Esophagus muscularis mucosa (tissue), 3 donors: ENCODE measurements at regions not wholly inside any gene's neighbourhood (a gene's known extent, or its start where the extent isn't known, plus 50 kb on each side); places are given as distances from the start of the nearest gene placed in this dataset.

ENCODE experiments used
- CTCF ChIP-seq, 3 experiments: fragments of 200-600 bp in 2 of 3; fragments of 450-650 bp in 1 of 3; sonication (generic) in 2 of 3; IDR thresholded peaks; one replicate each; pipeline ENCODE4 v1.5.1; 2017 to 2019; ENCODE audit warnings: antibody characterized with exemption in 3 of 3, mild to moderate bottlenecking in 2 of 3, moderate library complexity in 1 of 3
- POLR2A ChIP-seq: fragments of 450-650 bp; IDR thresholded peaks from one replicate; pipeline ENCODE4 v1.6.1; 2017; ENCODE audit warnings: antibody characterized with exemption, moderate library complexity, mild to moderate bottlenecking, low read depth

GRCh38 chr21:33985117-33986050 is 69.8 kb upstream of the ATP5PO start:
- no peak for TF ChIP-seq CTCF (IDR thresholded peaks at IDR 0.05)
- no peak for TF ChIP-seq POLR2A
